LoVo (cell line): ENCODE measurements at regions not wholly inside any gene's neighbourhood (a gene's known extent, or its start where the extent isn't known, plus 50 kb on each side); places are given as distances from the start of the nearest gene placed in this dataset.
A peak's percentile ranks its signal among the peaks of the same experiment; 100 is the strongest.

Experiments
- DNase-seq: peaks from one replicate; pipeline ENCODE4 v3.0.0-alpha.2; 2016; ENCODE audit warnings: low spot score

DNA sequence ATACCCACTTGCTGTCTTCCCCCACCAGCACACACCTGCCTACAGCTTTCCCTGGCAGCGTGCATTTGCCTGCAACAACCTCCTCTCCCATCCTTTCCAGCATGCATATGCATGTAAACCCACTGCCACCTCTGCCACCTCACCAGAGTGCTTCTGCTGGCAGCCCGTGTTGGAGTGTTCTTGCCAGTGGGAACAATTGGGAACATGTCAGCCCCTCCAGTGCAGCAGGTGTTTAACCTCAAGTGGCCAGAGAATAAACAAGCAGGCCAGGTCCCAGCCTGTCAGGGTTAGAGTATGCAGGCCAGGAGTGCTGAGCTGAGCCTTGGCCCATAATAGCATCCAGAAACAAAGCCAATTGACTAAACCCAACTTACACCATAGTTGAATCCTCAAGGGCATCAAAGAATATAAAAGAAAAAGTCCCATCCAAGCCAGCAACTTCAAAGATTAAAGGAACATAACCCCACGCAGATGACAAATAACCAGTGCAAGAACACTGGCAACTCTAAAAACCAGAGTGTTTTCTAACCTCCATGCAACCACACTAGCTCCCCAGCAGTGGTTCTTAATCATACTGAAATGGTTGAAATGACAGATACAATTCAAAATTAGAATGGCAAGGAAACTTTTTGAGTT, 1212.1 kb upstream of the CITED2 start:
- no peak for DNase-seq

DNA sequence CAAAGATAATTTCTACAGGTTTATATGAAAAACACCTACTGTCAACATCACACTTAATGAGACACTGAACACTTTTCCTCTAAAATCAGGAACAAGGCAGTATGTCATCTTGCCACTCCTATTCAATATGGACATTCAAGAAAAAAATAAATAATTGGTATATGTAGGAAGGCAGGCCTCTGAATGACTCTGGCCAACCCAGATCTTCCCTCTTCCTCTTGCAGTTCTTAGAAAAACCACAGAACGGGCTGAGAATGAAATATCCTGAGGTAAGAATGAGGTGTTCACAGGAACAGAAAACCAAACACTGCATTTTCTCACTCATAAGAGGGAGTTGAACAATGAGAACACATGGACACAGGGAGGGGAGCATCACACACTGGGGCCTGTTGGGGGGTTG, 1207.2 kb upstream of the CITED2 start:
- DNase-seq, result no peak

- no peak for DNase-seq
Observed at GRCh38 chr6:140579918-140580317, 1205.5 kb upstream of the CITED2 start.

DNA sequence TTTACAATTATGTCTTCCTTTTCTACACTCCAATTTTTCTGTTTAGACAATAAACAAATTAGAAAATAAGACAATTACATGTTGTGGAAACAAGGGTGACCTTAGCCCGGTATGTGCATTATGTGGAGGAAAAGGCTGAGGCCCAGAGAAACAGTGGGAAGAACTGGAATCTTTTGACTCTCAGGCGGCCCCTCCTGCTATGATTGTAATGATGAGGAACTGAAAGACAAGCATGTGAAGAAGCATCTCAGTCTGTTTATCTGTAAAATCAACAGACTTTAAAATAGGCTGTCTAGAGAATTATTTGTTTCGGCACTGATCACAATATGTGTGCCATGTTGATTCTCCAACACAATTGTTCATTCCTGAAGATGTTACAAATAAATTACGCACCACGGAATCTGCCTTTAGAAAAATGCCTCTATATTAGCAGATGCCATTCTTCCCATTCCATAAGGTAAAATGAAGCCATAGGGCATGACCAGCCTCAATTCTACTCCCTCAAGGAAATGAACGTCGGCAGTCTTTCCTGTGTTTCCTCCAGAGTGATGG, 1201.6 kb upstream of the CITED2 start:
- no peak for DNase-seq

- no peak for DNase-seq
Observed at GRCh38 chr6:140572867-140573266, 1198.4 kb upstream of the CITED2 start.

GRCh38 chr6:140572129-140572528, 1197.7 kb upstream of the CITED2 start:
- DNase-seq, result no peak

DNA sequence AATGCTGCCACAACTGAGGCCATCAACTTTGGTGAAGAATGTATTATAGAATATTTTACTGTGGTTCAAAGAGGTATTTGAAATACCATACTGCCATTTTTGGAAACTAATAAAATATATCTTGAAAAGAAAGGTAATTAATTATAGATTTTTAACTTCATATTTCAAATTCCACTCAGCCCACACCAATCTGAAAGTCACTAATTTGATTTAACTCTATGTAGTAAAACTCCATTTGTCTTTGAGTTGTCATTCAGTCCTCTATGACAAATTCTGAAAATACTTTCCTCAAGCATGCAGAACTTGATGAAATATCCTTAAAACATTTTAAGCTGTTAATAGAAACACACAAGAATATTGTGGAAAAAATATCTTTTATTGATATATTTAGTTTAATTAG, 1196.7 kb upstream of the CITED2 start:
- no peak for DNase-seq

GRCh38 chr6:140567466-140567865, 1193.0 kb upstream of the CITED2 start:
- no peak for DNase-seq

GRCh38 chr6:140566781-140567277, 1192.4 kb upstream of the CITED2 start:
- DNase-seq, result no peak

- DNase-seq, result no peak
Observed at GRCh38 chr6:140563728-140564127, 1189.3 kb upstream of the CITED2 start.

GRCh38 chr6:140561701-140562100, 1187.3 kb upstream of the CITED2 start:
- DNase-seq, result no peak

DNA sequence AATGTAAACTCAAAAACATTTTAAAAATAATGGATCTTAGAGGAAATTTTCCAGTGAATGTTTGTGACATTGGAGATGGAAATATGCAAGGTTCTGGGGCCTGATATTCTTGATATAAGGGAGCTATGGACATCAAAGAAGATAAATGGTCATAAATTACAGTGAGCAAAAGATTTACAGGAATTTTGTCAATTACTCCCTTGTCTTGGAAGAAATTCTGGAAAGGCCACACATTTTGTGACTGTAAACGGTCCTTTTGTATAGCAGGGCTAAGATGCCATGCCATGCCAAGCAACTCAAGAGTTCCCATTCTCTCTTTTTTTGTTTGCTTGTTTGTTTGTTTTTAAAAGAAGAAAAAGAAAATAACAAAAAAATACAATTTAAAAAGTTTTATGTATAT, 1186.2 kb upstream of the CITED2 start:
- no peak for DNase-seq

- DNase-seq, result no peak
Observed at GRCh38 chr6:140559458-140559857, 1185.0 kb upstream of the CITED2 start.

- no peak for DNase-seq
Observed at GRCh38 chr6:140554421-140554820, 1180.0 kb upstream of the CITED2 start.

GRCh38 chr6:140548366-140548765, 1173.9 kb upstream of the CITED2 start:
- no peak for DNase-seq

DNA sequence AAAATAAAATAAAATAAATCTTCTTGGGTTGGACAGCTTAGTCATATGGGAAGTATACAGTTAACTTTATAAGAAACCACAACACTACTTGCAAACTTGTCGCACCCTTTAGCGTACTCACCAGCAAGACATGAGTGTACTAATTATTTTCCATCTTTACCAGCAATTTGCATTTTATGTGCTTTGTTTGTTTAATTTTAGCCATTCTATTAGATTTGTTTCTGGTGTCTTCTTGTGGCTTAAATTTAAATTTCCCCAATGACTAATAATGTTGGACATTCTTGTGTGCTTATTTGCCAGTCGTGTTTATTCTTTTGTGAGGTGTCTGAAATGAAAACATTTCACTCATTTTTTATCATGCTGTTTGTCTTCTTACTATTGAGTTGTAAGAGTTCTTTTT, 1172.2 kb upstream of the CITED2 start:
- no peak for DNase-seq

GRCh38 chr6:140544431-140544830, 1170.0 kb upstream of the CITED2 start:
- no peak for DNase-seq

- DNase-seq, result no peak
Observed at GRCh38 chr6:140542863-140543262, 1168.4 kb upstream of the CITED2 start.

DNA sequence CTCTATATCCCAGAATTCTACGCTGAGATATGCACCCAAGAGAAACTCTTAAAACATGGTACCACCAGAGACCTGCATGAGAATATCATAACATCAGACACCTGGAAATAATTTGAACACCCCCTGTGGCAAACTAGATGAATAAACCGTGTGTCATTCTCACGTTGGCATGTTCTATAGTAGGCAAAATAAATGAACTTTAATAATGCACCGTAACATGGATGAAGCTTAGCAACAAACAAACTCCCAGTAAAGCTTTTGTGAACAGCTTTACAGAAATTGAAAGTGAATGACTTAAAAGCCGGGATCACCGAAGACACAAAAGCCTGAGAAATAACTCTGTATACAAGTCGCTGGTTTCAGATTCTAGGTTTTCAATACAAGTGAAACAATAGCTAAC, 1166.8 kb upstream of the CITED2 start:
- no peak for DNase-seq

- no peak for DNase-seq
Observed at GRCh38 chr6:140540743-140541142, 1166.3 kb upstream of the CITED2 start.

DNA sequence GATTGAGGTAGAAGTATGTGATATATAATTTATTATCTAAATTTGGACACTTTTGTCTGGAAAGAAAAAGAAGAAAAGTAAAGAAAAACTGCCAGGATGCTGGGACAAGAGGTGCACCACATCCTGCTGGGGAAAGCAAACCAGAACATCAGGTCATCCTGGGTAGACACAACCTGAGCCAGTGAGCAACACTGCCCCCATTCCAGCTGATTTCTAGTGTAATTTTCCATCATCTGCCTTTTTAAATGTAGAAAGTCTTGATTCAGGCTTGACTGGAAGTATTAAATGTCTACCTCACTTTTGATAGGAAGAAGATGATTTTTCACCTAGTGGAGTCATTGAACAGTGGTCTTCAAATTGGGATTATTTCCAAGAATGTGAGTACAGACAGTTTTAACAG, 1164.5 kb upstream of the CITED2 start:
- no peak for DNase-seq

DNA sequence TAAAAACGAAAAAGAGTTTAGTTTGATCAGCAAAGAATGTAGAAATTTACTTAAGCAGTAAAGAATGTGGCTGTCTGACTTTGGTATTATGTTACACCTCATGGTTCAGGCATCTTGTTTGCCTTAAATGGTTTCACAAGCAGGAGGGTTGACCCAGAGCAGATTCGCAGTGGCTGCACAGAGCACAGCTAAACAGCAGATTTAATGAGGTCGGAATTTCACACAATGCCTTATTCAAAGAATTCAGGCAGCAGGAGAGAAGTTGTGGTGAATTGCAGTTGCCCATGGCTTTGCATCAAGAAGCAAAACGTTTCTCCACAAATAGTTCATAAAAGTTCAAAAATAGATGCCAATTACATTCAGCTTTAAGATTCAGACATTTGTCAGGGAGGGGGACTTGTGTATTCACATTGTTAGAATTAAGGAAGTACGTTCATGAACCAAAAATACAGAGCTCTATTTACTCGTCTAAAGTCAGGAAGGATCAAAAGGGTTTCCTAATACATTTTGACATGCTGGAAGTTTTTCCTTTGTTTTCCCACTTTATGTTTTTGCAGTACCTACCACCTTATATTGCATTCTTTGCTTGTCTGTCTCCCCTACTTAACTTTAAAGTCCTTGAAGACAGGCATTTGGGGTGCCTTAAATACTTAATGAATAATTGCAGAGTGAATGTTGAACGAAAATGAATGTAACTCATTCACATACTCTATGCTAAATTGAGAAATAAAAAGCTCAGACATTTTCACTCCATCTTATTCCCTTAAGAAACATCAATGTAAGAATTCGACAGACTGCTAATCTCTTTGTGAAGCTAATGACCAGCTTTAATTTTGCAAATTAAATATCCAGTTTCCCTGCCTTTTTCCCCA, 1163.6 kb upstream of the CITED2 start:
- DNase-seq, result peak; percentile 14

DNA sequence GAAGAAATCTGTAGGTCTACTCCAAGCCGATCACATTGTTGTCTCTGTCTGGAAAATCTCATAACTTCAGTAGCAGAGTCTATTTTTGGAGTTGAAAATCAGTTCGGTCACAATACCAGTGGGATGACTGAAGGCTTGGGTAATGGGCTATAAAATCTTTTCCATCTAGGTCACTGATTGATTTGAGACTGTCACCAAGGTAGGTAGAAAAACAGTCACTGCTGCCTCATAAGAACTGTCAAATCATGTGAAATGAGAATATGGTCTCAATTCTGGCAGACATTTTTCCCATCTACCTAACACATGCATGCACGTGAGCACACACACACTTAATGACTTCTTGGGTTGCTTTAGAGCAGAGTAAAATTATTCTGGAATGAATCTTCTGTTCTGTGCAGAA, 1162.8 kb upstream of the CITED2 start:
- DNase-seq, result no peak
